H1 (cell line): ENCODE measurements at regions not wholly inside any gene's neighbourhood (a gene's known extent, or its start where the extent isn't known, plus 50 kb on each side); places are given as distances from the start of the nearest gene placed in this dataset.

Experiments
- CTCF ChIA-PET: fragments of 300-600 bp; sonication (Branson Sonifier 250); formaldehyde crosslinking; loops from one replicate; lab custom pipeline; 2021; ENCODE audit not compliant: partially characterized antibody; lab: Charles Lee
- POLR2A ChIA-PET: fragments of 300-600 bp; sonication (Branson Sonifier 250); formaldehyde crosslinking; loops from one replicate; lab custom pipeline; 2021; ENCODE audit warnings: inconsistent platforms; ENCODE audit not compliant: partially characterized antibody; lab: Charles Lee
- DNase-seq, 2 experiments: peaks; one replicate each; pipeline versions ENCODE4 v3.0.0 to v3.0.0-alpha.2; 2010 to 2022; ENCODE audit warnings: low spot score in 2 of 2, low read depth in 1 of 2, mixed read lengths in 1 of 2
- FAIRE-seq: peaks from 2 replicates; lab custom pipeline; 2011; peaks lifted over from hg19 to GRCh38; lab: Jason Lieb, UNC
- H2AFZ ChIP-seq: 2 replicates; pipeline ENCODE4 v1.8.1; 2012; ENCODE audit warnings: low read length, inconsistent platforms
- H2AK5ac ChIP-seq: 2 replicates; pipeline ENCODE4 v1.6.1; 2013; ENCODE audit warnings: low read depth, low read length
- H2BK120ac ChIP-seq: replicated peaks from 2 replicates; pipeline ENCODE3; 2013; ENCODE audit warnings: low read depth, low read length, inconsistent platforms
- H2BK12ac ChIP-seq: 2 replicates; pipeline ENCODE4 v1.6.1; 2013; ENCODE audit warnings: low read depth, low read length
- H2BK15ac ChIP-seq: 2 replicates; pipeline ENCODE4 v1.6.1; 2013; ENCODE audit warnings: low read length
- H2BK20ac ChIP-seq: 2 replicates; pipeline ENCODE4 v1.6.1; 2013; ENCODE audit warnings: low read length
- H2BK5ac ChIP-seq: 2 replicates; pipeline ENCODE4 v1.6.1; 2013; ENCODE audit warnings: low read depth, low read length
- H3K14ac ChIP-seq: 2 replicates; pipeline ENCODE4 v1.6.1; 2013; ENCODE audit warnings: inconsistent platforms; ENCODE audit not compliant: insufficient read length
- H3K18ac ChIP-seq: 2 replicates; pipeline ENCODE4 v1.6.1; 2013; ENCODE audit warnings: low read length; ENCODE audit errors: extremely low read depth
- H3K23ac ChIP-seq: 2 replicates; pipeline ENCODE4 v1.6.1; 2013; ENCODE audit warnings: inconsistent platforms; ENCODE audit not compliant: insufficient read length
- H3K23me2 ChIP-seq: 2 replicates; pipeline ENCODE4 v1.6.1; 2013; ENCODE audit warnings: low read depth, low read length
- H3K27ac ChIP-seq: 2 replicates; pipeline ENCODE4 v1.6.1; 2011; ENCODE audit warnings: low read depth, low read length, inconsistent platforms
- H3K27me3 ChIP-seq, 4 experiments: replicated peaks in 1 of 4; 1 replicate in 1 of 4; 2 replicates in 3 of 4; pipeline versions ENCODE4 v1.6.1 to v1.8.1; 2011 to 2013; ENCODE audit warnings: low read length in 3 of 4, mild to moderate bottlenecking in 3 of 4, inconsistent platforms in 2 of 4, mixed read lengths in 2 of 4, moderate library complexity in 1 of 4; ENCODE audit not compliant: control insufficient read depth in 3 of 4, insufficient read depth in 3 of 4; ENCODE audit errors: extremely low read depth in 1 of 4
- H3K36me3 ChIP-seq, 4 experiments: 2 replicates each; pipeline versions ENCODE4 v1.6.1 to v1.8.1; 2011 to 2013; ENCODE audit warnings: mild to moderate bottlenecking in 4 of 4, low read length in 3 of 4, moderate library complexity in 2 of 4, control low read depth in 1 of 4, inconsistent platforms in 1 of 4; ENCODE audit not compliant: insufficient read depth in 4 of 4, control insufficient read depth in 2 of 4
- H3K4ac ChIP-seq: replicated peaks from 2 replicates; pipeline ENCODE3; 2013; ENCODE audit warnings: low read length, low read depth, mixed read lengths, inconsistent platforms; ENCODE audit not compliant: insufficient read length
- H3K4me1 ChIP-seq, 4 experiments: replicated peaks in 1 of 4; 1 replicate in 1 of 4; 2 replicates in 3 of 4; pipeline versions ENCODE4 v1.6.1 to v1.8.1; 2011 to 2013; ENCODE audit warnings: low read length in 3 of 4, inconsistent platforms in 2 of 4, mixed read lengths in 1 of 4; ENCODE audit not compliant: insufficient read depth in 4 of 4, control insufficient read depth in 3 of 4
- H3K4me2 ChIP-seq, 2 experiments: 2 replicates each; pipeline versions ENCODE4 v1.6.1 to v1.8.1; 2011 to 2013; ENCODE audit warnings: low read depth in 2 of 2, low read length in 2 of 2, control low read depth in 1 of 2, inconsistent platforms in 1 of 2, mild to moderate bottlenecking in 1 of 2; ENCODE audit not compliant: insufficient read depth in 1 of 2
- H3K4me3 ChIP-seq, 4 experiments: fragments of 200-600, 300-600 bp in 1 of 4; sonication (generic), shearing (Covaris generic), sonication (Bioruptor Twin) in 1 of 4; 2 replicates each; pipeline versions ENCODE4 v1.5.1 to v1.8.1; 2011 to 2016; ENCODE audit warnings: low read length in 4 of 4, low read depth in 3 of 4, control low read depth in 2 of 4, inconsistent platforms in 2 of 4, mild to moderate bottlenecking in 2 of 4, mixed read lengths in 1 of 4, moderate library complexity in 1 of 4; ENCODE audit not compliant: insufficient read depth in 2 of 4; ENCODE audit errors: extremely low read depth in 1 of 4
- H3K56ac ChIP-seq: replicated peaks from 2 replicates; pipeline ENCODE3; 2013; ENCODE audit warnings: low read depth, mild to moderate bottlenecking, mixed read lengths, low read length, inconsistent platforms; ENCODE audit not compliant: insufficient read length
- H3K79me1 ChIP-seq: 2 replicates; pipeline ENCODE4 v1.6.1; 2013; ENCODE audit warnings: low read depth, low read length, control low read depth
- H3K79me2 ChIP-seq, 2 experiments: 2 replicates each; pipeline versions ENCODE4 v1.6.1 to v1.8.1; 2012 to 2013; ENCODE audit warnings: low read length in 2 of 2, mild to moderate bottlenecking in 2 of 2, inconsistent platforms in 1 of 2; ENCODE audit not compliant: insufficient read depth in 2 of 2, control insufficient read depth in 1 of 2
- H3K9ac ChIP-seq, 4 experiments: replicated peaks in 1 of 4; 1 replicate in 1 of 4; 2 replicates in 3 of 4; pipeline versions ENCODE4 v1.6.1 to v1.8.1; 2011 to 2013; ENCODE audit warnings: low read depth in 3 of 4, low read length in 3 of 4, control low read depth in 2 of 4, mild to moderate bottlenecking in 2 of 4, moderate library complexity in 2 of 4, inconsistent platforms in 1 of 4; ENCODE audit errors: extremely low read depth in 1 of 4
- H3K9me3 ChIP-seq, 2 experiments: 2 replicates each; pipeline versions ENCODE4 v1.6.1 to v1.8.1; 2012 to 2013; ENCODE audit warnings: mild to moderate bottlenecking in 2 of 2, moderate library complexity in 2 of 2, control low read depth in 1 of 2, inconsistent platforms in 1 of 2, low read depth in 1 of 2, low read length in 1 of 2, mixed read lengths in 1 of 2; ENCODE audit not compliant: insufficient read depth in 2 of 2
- H4K20me1 ChIP-seq, 2 experiments: replicated peaks in 1 of 2; 2 replicates each; pipeline versions ENCODE3 to v1.8.1; 2011 to 2013; ENCODE audit warnings: inconsistent platforms in 2 of 2, low read length in 2 of 2, mild to moderate bottlenecking in 1 of 2; ENCODE audit not compliant: insufficient read depth in 2 of 2, control insufficient read depth in 1 of 2
- H4K5ac ChIP-seq: 2 replicates; pipeline ENCODE4 v1.6.1; 2013; ENCODE audit warnings: low read length, low read depth, mixed read lengths, inconsistent platforms; ENCODE audit not compliant: insufficient read length
- H4K8ac ChIP-seq: 2 replicates; pipeline ENCODE4 v1.8.0; 2013; ENCODE audit warnings: mild to moderate bottlenecking, moderate library complexity, low read length, inconsistent platforms; ENCODE audit not compliant: insufficient read depth; ENCODE audit errors: extremely low read depth
- H4K91ac ChIP-seq: replicated peaks from 2 replicates; pipeline ENCODE3; 2013; ENCODE audit warnings: low read length, mixed read lengths, inconsistent platforms; ENCODE audit not compliant: insufficient read length
- ASH2L ChIP-seq: fragments of 200-600, 300-600 bp; sonication (generic); IDR thresholded peaks from one replicate; pipeline ENCODE4 v1.7.1; 2017; ENCODE audit warnings: low read length
- EGR1 ChIP-seq: IDR thresholded peaks from 2 replicates; pipeline ENCODE4 v1.6.1; 2011; ENCODE audit warnings: low read depth, low read length, borderline replicate concordance
- EZH2 ChIP-seq: fragments of 200-600 bp; sonication (generic); IDR thresholded peaks from 2 replicates; pipeline ENCODE4 v1.7.1; 2012; ENCODE audit warnings: low read depth, mild to moderate bottlenecking, moderate library complexity, low read length, inconsistent platforms; ENCODE audit not compliant: severe bottlenecking
- GTF2F1 ChIP-seq: IDR thresholded peaks from 2 replicates; pipeline ENCODE4 v1.6.1; 2012; ENCODE audit warnings: low read depth, low read length, improper control_type of control experiment, borderline replicate concordance
- JUND ChIP-seq: IDR thresholded peaks from 2 replicates; pipeline ENCODE4 v1.6.1; 2011; ENCODE audit warnings: mild to moderate bottlenecking, improper control_type of control experiment, low read length
- KDM5A ChIP-seq: fragments of 200-600 bp; IDR thresholded peaks from 2 replicates; pipeline ENCODE4 v1.7.1; 2012; ENCODE audit warnings: mild to moderate bottlenecking, low read length, inconsistent platforms, mixed read lengths
- MAX ChIP-seq: IDR thresholded peaks from 2 replicates; pipeline ENCODE4 v1.6.1; 2012; ENCODE audit warnings: inconsistent platforms
- PHF8 ChIP-seq: fragments of 200-600 bp; sonication (generic); conservative IDR thresholded peaks from 2 replicates; pipeline ENCODE4 v1.7.1; 2012; ENCODE audit warnings: low read depth, mild to moderate bottlenecking, inconsistent platforms, low read length, moderate library complexity
- POLR2A ChIP-seq, 2 experiments: IDR thresholded peaks; 1 replicate in 1 of 2; 2 replicates in 1 of 2; pipeline ENCODE4 v1.6.1; 2011; ENCODE audit warnings: low read depth in 2 of 2, low read length in 2 of 2, mild to moderate bottlenecking in 2 of 2; ENCODE audit errors: control extremely low read depth in 1 of 2
- POLR2AphosphoS5 ChIP-seq: IDR thresholded peaks from 2 replicates; pipeline ENCODE4 v1.6.1; 2011; ENCODE audit warnings: low read depth, low read length
- RFX5 ChIP-seq: IDR thresholded peaks from 2 replicates; pipeline ENCODE4 v1.6.1; 2011; ENCODE audit warnings: low read depth, low read length, improper control_type of control experiment, borderline replicate concordance
- SIX5 ChIP-seq: IDR thresholded peaks from 2 replicates; pipeline ENCODE4 v1.6.1; 2011; ENCODE audit warnings: mild to moderate bottlenecking, low read depth, low read length
- SP4 ChIP-seq: IDR thresholded peaks from 2 replicates; pipeline ENCODE4 v1.6.1; 2012; ENCODE audit warnings: low read length, inconsistent platforms
- SUZ12 ChIP-seq: fragments of 200-600 bp; sonication (generic); IDR thresholded peaks from 2 replicates; pipeline ENCODE4 v1.6.1; 2012; ENCODE audit warnings: mild to moderate bottlenecking, inconsistent platforms, low read length, moderate library complexity, mixed read lengths
- TAF7 ChIP-seq: optimal IDR thresholded peaks from 2 replicates; pipeline ENCODE3; 2011; ENCODE audit warnings: low read depth, mild to moderate bottlenecking, inconsistent platforms, low read length, moderate library complexity, borderline replicate concordance
- TEAD4 ChIP-seq: IDR thresholded peaks from 2 replicates; pipeline ENCODE4 v1.6.1; 2012; ENCODE audit warnings: low read depth, low read length, inconsistent platforms, mixed read lengths
- YY1 ChIP-seq: IDR thresholded peaks from 2 replicates; pipeline ENCODE4 v1.6.1; 2011; ENCODE audit warnings: low read depth, mild to moderate bottlenecking, low read length
- WGBS, 2 experiments: shearing (Covaris generic) in 1 of 2; methylation state at CpG; one replicate each; pipeline versions ENCODE4 v1.1.6 to v1.1.7; 2013 to 2015; ENCODE audit warnings: low lambda C conversion rate in 2 of 2, mixed read lengths in 2 of 2, inconsistent platforms in 1 of 2, low coverage in 1 of 2, missing lambda C conversion rate in 1 of 2; ENCODE audit not compliant: insufficient replicate concordance in 2 of 2, insufficient coverage in 1 of 2, insufficient read length in 1 of 2; ENCODE audit errors: extremely low coverage in 1 of 2, missing lambda C conversion rate in 1 of 2; 5-methylcytosine and 5-hydroxymethylcytosine counted together

- no peak overlapping the region for H3K4me3 ChIP-seq
- no peak overlapping the region for H3K18ac ChIP-seq
- no peak overlapping the region for H3K14ac ChIP-seq
- H3K79me2 ChIP-seq, result no peaks in the 10 kb centered on the region
- no peak overlapping the region for H4K91ac ChIP-seq
- FAIRE-seq (no peak), DNase-seq (no peak)
- no peak overlapping the region for H4K5ac ChIP-seq
- H3K27me3 ChIP-seq, result no peaks in the 10 kb centered on the region
- no peak overlapping the region for H3K56ac ChIP-seq
- no peak overlapping the region for H2BK12ac ChIP-seq
- no peaks in the 10 kb centered on the region for H3K79me1 ChIP-seq
- H2BK120ac ChIP-seq, result no peak overlapping the region
- POLR2A ChIA-PET, result no interaction called here
- H3K4me2 ChIP-seq, result no peak overlapping the region
- no peak overlapping the region for H3K23ac ChIP-seq
- no peak overlapping the region for H4K8ac ChIP-seq
- H3K4ac ChIP-seq, result no peak overlapping the region
- H3K9me3 ChIP-seq, result no peaks in the 10 kb centered on the region
- no peaks in the 10 kb centered on the region for H3K4me1 ChIP-seq
- no peak overlapping the region for H3K9ac ChIP-seq
- CTCF ChIA-PET, result interaction anchor here (1.1 kb wide), 1 partner anchor 22 kb away, joined by 5 read pairs; no protein-coding TSS in a partner anchor
- no peak overlapping the region for H3K27ac ChIP-seq
- H2BK15ac ChIP-seq, result no peak overlapping the region
- H4K20me1 ChIP-seq, result no peaks in the 10 kb centered on the region
- WGBS, 2 experiments, result 82% methylated on average over 1 of the region's 1 CpG; no CpG with 5 or more reads in 1 of the 2 experiments
- H2AK5ac ChIP-seq, result no peak overlapping the region
- H2BK5ac ChIP-seq, result no peak overlapping the region
- no peaks in the 10 kb centered on the region for H3K36me3 ChIP-seq
- H2AFZ ChIP-seq, result no peak overlapping the region
- H3K23me2 ChIP-seq, result no peaks in the 10 kb centered on the region
- no peak overlapping the region for H2BK20ac ChIP-seq
- TF ChIP-seq SIX5 (no peak), POLR2AphosphoS5 (no peak), GTF2F1 (no peak), TAF7 (no peak), RFX5 (no peak), SUZ12 (no peak), TEAD4 (no peak), EZH2 (no peak), POLR2A (IDR thresholded peaks at IDR 0.05; ENCODE audit: control extremely low read depth in 1 of 2, low read depth in 2 of 2, low read length in 2 of 2) (no peak), SP4 (no peak), ASH2L (no peak), EGR1 (no peak), MAX (no peak), JUND (no peak), PHF8 (no peak), KDM5A (no peak), YY1 (no peak)
These were observed 499.3 kb downstream of the PID1 start for GRCh38 chr2:228771774-228772173.
